Activated CD4-positive, alpha-beta T cell treated with anti-CD3 and anti-CD28 coated beads for 48 hours (primary cell): ENCODE measurements at regions not wholly inside any gene's neighbourhood (a gene's known extent, or its start where the extent isn't known, plus 50 kb on each side); places are given as distances from the start of the nearest gene placed in this dataset.
"Not testable (repeated sequence)": the region's sequence is repeated elsewhere in the genome, so short reads cannot be mapped to it uniquely, and the experiment has no call there.

Experiments
- DNase-seq: peaks from one replicate; pipeline ENCODE4 v3.0.0-alpha.2; 2020

GRCh38 chr6:152811785-152812184 lies 61.2 kb downstream of the VIP start:
- no peak for DNase-seq

- DNase-seq, result no peak
These were observed 64.8 kb downstream of the VIP start for GRCh38 chr6:152815230-152815872.

- no peak for DNase-seq
These were observed 65.5 kb downstream of the VIP start for GRCh38 chr6:152816055-152816454.

- DNase-seq, result no peak
These were observed 70.9 kb downstream of the VIP start for GRCh38 chr6:152821525-152821924.

GRCh38 chr6:152824666-152825065 lies 74.1 kb downstream of the VIP start:
- no peak for DNase-seq

- no peak for DNase-seq
These were observed 77.8 kb downstream of the VIP start for GRCh38 chr6:152828431-152828830.

GRCh38 chr6:152834366-152834765 lies 83.8 kb downstream of the VIP start:
- not testable (repeated sequence) for DNase-seq

GRCh38 chr6:152836523-152836922 lies 85.9 kb downstream of the VIP start:
- DNase-seq, result no peak

- no peak for DNase-seq
These were observed 94.8 kb downstream of the VIP start for GRCh38 chr6:152845421-152845820.

GRCh38 chr6:152846825-152847224 lies 96.2 kb downstream of the VIP start:
- DNase-seq, result no peak

- DNase-seq, result no peak
These were observed 98.3 kb downstream of the VIP start for GRCh38 chr6:152848919-152849318.

- DNase-seq, result no peak
These were observed 103.6 kb downstream of the VIP start for GRCh38 chr6:152854086-152854795.

- no peak for DNase-seq
These were observed 107.5 kb downstream of the VIP start for GRCh38 chr6:152858141-152858540.

GRCh38 chr6:152859225-152859624 lies 108.6 kb downstream of the VIP start:
- no peak for DNase-seq

- peak; percentile 75 for DNase-seq
These were observed 113.2 kb downstream of the VIP start for GRCh38 chr6:152863618-152864326.

- no peak for DNase-seq
These were observed 108.6 kb downstream of the FBXO5 start for GRCh38 chr6:152874267-152874666.

GRCh38 chr6:152874846-152875568 lies 107.8 kb downstream of the FBXO5 start:
- no peak for DNase-seq

- no peak for DNase-seq
These were observed 103.2 kb downstream of the FBXO5 start for GRCh38 chr6:152879681-152880080.

- DNase-seq, result no peak
These were observed 89.7 kb downstream of the FBXO5 start for GRCh38 chr6:152893187-152893586.

GRCh38 chr6:152896923-152897322 lies 85.9 kb downstream of the FBXO5 start:
- no peak for DNase-seq

GRCh38 chr6:152897807-152898399 lies 84.9 kb downstream of the FBXO5 start:
- peak; percentile 84 for DNase-seq

GRCh38 chr6:152904678-152905077 lies 78.2 kb downstream of the FBXO5 start:
- no peak for DNase-seq
